ENCODE measurements at regions not wholly inside any gene's neighbourhood (a gene's known extent, or its start where the extent isn't known, plus 50 kb on each side); places are given as distances from the start of the nearest gene placed in this dataset.

DNA sequence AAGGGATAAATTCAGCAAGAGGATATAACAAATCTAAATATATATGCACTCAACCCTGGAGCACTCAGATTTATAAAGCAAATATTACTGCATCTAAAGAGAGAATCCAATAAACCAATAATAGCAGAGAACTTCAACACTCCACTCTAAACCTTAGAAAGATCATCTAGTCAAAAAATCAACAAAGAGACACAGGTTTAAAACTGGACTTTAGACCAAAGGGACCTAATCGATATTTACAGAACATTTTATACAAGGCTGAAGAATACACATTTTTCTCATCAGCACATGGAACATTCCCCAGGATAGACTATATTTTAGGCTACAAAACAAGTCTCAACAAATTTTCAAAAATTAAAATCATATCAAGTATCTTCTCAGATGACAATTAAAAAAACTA lies 379.0 kb downstream of the GBE1 start:
- TF ChIP-seq CEBPB (IDR thresholded peaks at IDR 0.05) (no peak), ZC3H11A (IDR thresholded peaks at IDR 0.05) (no peak), ZNF302 (CRISPR knock-in tag; IDR thresholded peaks at IDR 0.05) (no peak)
- TF ChIP-seq, protein P1, sequence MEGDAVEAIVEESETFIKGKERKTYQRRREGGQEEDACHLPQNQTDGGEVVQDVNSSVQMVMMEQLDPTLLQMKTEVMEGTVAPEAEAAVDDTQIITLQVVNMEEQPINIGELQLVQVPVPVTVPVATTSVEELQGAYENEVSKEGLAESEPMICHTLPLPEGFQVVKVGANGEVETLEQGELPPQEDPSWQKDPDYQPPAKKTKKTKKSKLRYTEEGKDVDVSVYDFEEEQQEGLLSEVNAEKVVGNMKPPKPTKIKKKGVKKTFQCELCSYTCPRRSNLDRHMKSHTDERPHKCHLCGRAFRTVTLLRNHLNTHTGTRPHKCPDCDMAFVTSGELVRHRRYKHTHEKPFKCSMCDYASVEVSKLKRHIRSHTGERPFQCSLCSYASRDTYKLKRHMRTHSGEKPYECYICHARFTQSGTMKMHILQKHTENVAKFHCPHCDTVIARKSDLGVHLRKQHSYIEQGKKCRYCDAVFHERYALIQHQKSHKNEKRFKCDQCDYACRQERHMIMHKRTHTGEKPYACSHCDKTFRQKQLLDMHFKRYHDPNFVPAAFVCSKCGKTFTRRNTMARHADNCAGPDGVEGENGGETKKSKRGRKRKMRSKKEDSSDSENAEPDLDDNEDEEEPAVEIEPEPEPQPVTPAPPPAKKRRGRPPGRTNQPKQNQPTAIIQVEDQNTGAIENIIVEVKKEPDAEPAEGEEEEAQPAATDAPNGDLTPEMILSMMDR (IDR thresholded peaks at IDR 0.05) = no peak

Measured in A549 (cell line).